Thyroid gland (tissue), 4 donors: ENCODE measurements at regions not wholly inside any gene's neighbourhood (a gene's known extent, or its start where the extent isn't known, plus 50 kb on each side); places are given as distances from the start of the nearest gene placed in this dataset.

Source experiments
- CTCF ChIP-seq, 6 experiments: fragments of 200-600 bp in 3 of 6; fragments of 450-650 bp in 3 of 6; sonication (generic) in 3 of 6; IDR thresholded peaks; one replicate each; pipeline ENCODE4 v1.5.1; 2016 to 2019; ENCODE audit warnings: antibody characterized with exemption in 6 of 6, mild to moderate bottlenecking in 2 of 6, inconsistent platforms in 1 of 6, moderate library complexity in 1 of 6
- POLR2A ChIP-seq, 2 donors: fragments of 450-650 bp; IDR thresholded peaks; one replicate each; pipeline ENCODE4 v1.6.1; 2017; ENCODE audit warnings: antibody characterized with exemption in 2 of 2, mild to moderate bottlenecking in 2 of 2, moderate library complexity in 1 of 2

GRCh38 chr6:67073938-67074337 is 1366.9 kb upstream of the EYS start:
- no peak for TF ChIP-seq CTCF (IDR thresholded peaks at IDR 0.05)
- no peak for TF ChIP-seq POLR2A (IDR thresholded peaks at IDR 0.05)
